Fibroblast of skin of back (primary cell): ENCODE measurements at regions not wholly inside any gene's neighbourhood (a gene's known extent, or its start where the extent isn't known, plus 50 kb on each side); places are given as distances from the start of the nearest gene placed in this dataset.
A peak's percentile ranks its signal among the peaks of the same experiment; 100 is the strongest.

ENCODE experiments used
- DNase-seq: peaks from one replicate; pipeline ENCODE4 v3.0.0-alpha.2; 2013

DNA sequence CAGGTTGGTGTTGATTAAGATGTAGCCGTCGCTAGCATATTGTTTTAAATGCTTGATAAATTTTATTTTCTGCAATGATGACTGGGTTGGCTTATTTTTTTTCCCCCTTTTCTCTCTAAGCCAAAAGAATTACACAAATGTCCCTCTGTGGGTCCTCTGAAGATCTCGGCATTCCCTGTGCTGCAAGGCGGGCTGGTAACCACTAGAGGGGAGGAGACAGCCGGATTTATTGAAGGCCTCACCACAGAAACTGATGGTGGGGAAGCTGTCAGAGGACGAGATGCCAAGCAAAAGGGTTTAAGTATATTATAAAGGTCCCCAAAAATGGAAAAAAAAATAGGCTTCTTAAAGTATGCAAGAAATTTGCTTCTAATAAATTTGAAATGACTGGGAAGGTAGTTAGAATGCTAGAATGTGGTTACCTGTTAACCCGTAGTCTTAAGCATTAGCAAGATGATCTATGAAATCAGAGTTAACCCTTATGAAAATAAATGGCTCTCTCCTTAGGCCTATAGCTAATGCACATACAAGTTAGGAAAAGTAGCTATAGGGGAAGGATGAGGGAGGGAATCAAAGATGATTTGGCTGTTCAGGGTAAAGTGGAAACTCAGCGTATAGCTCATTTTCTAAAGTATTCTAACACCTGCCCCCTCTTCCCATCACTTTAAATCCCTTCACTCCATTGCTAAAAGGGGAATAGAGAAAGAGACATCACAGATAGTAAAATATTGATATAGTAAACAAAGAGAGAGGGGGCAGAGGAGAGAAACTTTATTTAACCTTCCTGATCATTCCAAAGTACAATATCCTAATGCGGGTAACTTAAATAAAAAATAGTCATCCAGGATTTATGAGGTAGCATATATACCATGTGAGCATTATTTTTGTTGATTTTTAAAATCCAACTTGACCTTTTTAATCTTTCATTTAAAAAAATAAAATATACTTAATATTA, 894.5 kb upstream of the POU3F3 start:
- peak; percentile 51 for DNase-seq

DNA sequence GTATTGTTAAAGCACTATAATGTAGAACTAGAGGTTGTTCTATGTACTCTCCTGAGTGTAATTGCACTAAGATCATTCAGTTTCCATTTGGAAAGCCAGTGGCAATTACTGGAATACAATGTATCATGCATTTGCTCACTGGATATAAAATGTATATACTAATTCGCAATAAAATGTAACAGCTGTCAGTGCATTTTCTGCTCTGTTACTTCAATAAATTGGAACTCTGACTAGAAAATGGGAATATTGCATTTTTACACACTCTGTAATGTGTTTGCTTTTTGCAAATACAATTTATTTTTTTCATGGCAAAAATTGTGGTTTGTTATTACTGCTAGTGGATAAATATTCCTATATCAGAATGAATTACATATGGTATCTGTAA, 893.8 kb upstream of the POU3F3 start:
- DNase-seq = no peak

DNA sequence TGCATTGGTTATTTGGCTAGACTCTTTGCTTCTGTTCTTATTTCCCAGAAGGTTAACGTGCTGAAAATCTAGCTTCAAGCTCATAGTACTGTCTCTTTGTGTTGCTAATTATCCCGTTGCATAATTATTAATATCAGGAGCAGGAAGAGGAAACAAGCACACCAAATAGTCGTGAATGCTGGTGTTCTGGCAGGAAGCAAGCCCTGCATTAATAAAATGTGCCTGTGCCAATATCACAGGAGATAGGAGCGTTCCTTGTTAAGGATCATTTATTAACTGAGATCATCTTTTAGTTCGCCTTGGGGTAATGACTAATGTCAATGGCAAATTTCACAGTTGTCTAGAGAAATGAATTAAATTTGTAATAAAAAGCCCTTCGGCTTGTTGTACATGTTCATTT, 893.0 kb upstream of the POU3F3 start:
- no peak for DNase-seq

DNA sequence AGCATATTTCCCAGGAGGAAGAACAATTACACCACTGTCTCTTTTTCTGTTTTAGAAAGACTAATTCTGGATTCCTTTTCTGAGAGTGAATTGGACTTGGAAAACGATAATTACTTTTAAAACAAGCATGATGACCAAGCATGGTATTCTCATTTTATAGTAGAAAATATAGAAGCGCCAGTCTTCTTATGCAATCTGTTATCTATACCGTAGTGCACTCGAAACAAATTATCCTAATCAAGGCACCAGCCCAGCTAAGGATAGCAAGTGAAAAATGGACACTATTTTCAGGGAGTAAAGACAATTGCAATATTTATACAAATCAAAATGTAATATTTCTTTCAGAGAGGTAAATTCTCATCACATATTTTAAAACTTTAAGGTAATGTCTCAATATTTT, 892.1 kb upstream of the POU3F3 start:
- no peak for DNase-seq

DNA sequence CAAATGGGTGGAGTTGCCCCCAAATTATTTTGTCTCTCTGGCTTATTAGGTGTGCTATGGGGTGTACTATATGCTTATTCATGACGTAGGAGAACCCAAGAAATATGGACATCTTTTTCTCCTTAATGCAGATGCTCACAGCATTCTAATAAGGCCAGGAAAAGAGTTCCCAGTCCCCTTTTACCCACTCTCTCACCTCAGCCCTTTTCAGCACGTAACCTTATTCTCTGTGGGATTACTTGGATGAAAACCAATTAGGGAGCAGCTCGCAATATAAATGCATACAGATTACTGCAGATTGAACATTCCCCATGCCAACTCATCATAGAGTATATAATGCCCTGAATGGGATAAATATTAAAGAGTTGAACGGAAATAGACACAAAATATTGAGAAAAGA, 891.2 kb upstream of the POU3F3 start:
- DNase-seq = no peak

DNA sequence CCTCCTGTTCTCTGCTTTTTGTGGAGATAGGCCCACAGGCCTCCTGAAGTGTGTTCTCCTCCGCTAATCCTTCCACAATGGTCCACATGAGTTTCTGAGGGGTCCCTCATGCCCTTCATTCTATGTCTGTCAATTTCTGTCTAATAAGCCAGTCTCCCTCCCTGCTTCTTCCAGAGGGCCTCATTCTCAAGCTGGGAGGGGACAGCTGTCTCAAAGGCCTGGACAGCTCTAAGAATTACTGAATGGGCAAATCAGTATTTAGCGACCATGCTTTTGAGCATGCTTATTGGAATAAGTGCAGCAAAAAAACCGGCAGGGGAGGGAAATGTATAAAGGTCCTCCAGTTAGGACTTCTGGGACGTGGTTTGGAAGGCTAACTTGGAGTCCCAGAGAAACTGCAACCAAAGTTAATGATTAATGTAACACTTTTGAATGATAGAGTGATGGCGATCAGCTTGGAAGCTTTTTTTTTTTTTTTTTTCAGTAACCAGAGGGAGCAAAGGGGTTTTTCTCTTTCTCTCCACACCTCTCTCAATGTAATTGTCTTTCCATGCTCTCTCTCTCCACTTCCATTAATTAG, 890.7 kb upstream of the POU3F3 start:
- no peak for DNase-seq

DNA sequence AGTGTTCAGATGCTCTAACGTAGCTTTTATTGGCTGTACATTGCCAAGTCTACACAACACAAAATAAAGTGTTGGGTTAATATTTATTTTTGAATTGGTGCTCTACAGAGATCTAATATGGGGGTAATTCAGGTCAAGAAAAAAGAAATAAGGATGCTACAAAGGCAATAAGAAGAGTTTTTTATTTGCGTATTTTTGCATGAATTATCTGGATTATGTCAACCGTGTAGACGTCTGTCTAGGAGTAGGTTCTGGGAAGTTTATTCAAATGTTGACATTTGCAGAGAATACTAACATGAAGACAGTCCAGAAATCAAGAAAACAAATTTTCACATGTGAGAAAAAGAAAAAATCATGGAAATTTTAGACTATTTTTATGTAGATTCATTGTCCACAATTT, 876.7 kb upstream of the POU3F3 start:
- no peak for DNase-seq

DNA sequence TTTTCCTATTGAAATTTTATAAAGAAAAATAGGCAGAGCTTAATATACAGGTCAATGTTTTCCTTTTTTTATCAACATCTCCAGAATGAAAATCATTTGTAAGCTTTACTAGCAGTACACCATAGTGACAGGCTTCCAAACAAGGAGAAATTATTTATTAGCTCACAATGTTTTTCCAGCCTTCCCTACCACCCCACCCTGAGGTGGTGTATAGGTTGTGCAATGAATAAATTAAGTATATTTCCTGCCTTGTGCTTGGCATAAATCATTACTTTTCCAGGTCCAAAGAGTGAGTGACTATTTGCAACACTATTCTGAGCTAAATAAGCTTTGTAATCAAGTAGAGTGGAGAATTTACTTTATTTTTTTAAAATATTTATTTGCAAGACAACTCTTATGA, 876.2 kb upstream of the POU3F3 start:
- no peak for DNase-seq

DNA sequence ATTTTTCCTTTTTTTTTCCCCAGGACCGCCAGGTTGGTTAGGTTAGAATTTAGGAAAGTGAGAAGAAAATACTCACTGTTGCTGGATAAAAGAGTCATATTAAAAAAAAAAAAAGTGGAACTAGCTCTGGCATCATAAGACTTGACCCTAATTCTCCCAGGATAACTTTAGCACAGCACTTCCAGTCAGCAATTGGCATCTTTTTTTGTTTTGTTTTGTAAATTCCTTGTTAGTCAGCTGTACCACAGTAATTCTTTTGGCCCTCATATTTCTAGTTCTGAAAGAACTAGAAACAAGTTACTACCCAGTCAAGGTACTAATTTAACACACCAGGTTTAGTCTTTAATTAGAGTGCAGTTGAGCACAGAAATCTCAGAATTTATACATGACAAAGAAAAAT, 873.5 kb upstream of the POU3F3 start:
- DNase-seq = no peak

DNA sequence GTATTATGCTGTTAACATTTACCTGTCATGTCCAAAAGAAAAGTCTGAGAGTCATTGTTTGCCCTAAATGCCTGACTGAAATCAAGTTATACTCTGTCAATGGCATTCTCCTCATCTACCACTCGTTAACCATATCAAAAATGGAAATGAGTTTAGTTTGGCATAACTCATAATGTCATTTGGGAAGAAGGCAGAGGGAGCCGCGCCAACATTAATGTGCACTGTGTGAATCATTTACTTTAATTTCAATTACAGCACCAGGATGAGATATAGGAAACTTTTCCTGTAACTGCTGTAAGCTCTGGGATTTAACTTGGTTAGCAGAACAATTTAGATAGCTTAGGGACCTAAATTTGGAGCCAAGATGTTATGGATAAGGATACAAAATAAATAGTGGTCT, 871.2 kb upstream of the POU3F3 start:
- no peak for DNase-seq

DNA sequence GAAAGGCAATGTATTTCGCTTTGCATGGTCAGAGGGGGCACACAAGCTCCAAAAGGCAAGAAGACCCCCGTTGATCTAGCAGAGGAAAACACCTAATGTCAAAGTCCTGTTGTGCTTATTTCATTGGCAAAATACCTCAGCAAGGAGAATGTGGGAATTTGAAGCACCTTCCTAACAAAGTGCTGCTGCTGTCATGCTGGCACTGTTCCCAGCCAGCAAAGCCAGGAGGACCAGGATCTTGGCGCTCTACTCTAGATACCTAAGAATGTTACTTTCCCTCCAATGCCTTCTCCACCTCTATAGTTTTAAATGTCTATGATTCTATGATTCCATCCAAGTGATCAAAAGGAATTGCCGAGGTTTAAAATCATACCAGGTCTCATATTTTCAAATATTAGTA, 867.9 kb upstream of the POU3F3 start:
- no peak for DNase-seq

DNA sequence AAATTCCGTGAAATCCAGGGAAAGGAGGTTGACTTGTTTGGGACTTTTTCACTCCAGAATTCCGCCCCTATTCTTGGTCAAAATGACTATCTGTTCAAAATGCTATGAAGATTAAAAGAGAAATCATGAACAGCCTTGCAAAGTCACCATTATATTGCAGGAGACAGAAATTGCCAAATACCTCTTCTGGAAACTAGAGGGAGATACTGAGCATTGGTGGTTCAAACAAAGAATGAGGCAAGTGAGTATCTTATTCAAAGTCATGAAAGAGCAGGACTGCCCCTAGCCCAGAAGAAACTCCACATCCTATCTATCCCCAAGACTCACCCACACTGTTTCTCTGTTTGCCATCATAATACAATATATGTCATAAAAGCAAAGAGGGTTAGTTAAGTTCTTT, 862.3 kb upstream of the POU3F3 start:
- DNase-seq = no peak

DNA sequence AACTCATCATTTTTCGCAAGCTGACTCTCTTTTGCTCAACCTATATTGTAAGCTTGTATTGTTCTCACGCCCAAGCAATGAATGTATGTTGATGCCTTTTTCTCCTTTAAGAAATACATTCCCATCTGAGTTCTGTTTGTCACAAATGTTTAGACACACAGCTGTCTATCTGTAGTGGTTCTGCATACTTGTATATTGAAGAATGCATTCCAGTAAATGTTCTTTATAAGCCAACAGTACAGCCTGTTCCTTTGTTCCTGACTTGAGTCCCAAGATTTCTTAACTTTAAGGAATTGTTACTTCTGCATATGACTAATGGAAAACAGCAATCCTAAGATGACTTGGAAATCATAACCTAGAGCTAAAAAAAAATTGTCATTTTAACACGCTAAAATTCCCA, 849.1 kb upstream of the POU3F3 start:
- peak; percentile 13 for DNase-seq

DNA sequence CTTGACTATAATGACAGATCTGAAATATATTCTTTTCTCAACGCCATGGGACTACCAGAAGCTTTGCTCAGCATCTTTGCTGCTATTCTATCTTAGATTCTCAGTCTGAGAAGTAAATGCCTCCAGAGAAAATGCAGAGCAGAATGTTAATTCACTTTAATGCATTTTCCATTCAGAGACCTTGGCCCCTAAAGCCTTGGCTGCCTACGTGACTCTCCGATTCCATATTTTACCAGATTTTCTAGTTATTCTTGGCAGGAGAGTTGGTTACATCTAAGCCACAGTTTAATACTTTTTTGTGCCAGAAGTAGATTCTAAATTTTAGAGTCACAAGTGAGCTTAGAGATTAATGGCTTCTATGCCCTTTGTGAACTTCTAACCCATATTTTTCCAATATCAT, 837.1 kb upstream of the POU3F3 start:
- DNase-seq = no peak

DNA sequence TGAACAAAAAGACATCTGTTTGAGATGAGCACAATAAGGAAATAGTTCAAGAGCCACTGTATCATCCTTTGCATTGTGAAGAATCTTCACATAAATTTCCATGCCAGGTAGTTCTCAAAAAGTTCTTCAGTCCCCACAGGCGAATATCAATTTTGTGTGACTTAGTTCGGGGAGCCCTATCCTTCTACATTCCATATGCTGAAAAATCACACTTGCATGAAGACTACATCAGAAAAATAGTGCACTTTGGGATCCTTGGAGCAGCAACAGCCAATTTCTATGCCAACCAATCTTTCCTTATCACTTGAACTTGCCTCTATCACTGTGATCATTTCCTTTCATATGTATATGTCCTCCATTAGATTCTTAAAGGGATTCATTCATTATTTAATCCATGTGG, 830.6 kb upstream of the POU3F3 start:
- no peak for DNase-seq

DNA sequence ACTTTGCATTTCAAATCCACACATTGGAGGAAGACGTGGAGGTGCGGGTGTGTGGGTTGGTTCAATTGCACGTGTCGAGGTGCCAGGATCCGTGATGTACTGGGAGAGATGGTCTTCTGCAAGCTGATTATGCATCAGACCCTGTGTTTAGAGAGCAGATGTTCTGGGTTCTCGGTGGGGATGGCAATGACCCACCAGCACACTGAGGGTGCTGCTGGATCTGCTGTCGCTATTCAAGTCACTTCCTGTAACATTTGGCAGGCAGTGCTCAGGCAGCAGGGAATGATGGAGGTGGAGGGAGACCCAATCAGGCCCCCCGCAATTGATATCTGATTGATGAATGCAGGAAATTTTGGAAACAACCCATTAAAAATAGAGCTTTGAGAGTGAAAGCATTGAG, 830.1 kb upstream of the POU3F3 start:
- DNase-seq = no peak

DNA sequence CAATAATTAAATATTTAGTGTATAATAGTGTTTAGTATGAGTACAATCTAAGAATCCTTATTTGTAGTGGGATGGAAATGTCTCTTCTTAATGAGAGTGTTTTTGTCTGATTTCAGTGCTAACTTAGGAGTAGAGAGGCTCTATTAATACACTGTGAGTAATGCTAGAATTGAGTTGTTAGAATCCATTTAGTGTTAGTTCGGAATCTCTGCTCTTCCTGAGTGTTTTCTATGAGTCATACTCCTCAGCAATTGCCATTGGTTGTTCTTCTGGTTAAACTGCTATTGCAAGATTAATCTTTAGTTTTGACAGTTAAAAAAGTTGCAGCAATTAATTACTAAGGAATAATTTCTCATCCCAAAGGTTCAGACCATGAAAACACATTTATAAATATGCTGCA, 828.6 kb upstream of the POU3F3 start:
- peak; percentile 58 for DNase-seq

DNA sequence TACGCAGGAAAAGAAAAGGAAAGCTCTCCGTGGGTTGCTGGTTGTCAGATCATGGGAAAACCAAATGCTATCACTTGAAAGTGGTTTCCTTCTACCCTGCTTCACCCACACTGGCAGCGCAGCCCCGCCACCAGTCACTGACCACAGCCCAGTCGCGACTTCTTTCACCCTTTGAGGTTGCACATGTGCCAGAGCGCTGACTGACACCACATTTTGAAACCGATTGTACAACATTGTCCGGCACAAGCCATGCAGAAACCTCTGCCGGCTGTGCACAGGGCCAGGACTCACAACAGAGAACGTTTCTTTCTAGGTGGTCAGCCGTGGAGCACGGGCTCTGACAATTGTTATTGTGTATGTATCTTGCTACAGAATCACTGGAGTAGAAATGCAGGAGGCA, 827.2 kb upstream of the POU3F3 start:
- DNase-seq = no peak

DNA sequence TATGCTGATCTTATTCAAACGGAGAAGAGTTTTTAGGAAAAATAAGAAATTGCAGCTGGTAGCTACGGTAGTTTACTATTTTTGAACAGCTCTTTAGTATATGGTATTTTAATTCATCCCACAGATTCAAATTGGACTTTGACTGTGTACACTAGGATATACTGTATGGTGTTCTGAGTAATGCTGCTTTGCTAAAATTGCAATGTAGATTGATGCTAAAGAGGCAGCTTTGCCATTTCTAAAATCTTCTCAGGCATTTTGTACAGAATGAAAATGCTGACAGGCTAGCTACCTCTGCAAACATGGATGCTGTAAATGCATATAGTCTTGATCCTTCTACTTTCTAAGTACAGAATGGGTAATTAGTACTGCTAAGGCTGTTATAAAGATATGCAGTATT, 826.6 kb upstream of the POU3F3 start:
- no peak for DNase-seq

DNA sequence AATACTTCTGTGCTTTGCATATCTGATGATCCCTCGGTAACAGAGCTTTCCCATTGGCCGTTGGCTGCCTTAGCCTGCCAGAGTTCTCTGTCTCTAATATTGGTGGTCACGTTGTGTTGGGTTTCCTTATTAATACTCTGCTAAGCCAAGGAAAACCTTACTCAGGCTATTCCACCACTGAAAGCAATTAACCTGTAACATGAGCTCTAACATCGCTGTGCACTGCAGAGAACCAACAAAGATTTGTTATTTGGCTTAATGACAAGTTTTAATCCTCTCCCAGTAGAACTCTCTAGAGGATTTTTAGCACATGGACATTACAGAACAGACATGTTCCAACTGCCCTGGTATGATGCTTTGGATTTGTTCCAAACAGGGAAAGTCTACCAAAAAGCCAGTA, 825.9 kb upstream of the POU3F3 start:
- no peak for DNase-seq

DNA sequence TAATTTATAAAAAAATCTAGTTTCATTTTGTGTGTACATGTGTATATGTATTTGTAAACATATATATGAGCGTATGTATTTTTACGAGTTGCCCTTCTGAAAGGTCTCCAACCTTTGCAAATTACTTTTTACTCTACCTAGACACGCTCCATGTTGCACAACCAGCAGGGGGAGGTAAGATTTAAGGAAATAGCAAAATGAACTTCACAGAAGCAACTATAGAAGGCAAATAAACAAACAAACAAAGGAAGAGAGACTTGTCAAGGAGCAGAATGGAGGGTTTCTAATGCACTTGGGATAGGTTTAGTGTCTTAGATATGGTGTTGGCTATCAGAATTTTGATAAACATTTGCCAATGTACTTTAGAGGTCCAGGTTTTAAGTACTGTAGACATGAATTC, 820.5 kb upstream of the POU3F3 start:
- no peak for DNase-seq

DNA sequence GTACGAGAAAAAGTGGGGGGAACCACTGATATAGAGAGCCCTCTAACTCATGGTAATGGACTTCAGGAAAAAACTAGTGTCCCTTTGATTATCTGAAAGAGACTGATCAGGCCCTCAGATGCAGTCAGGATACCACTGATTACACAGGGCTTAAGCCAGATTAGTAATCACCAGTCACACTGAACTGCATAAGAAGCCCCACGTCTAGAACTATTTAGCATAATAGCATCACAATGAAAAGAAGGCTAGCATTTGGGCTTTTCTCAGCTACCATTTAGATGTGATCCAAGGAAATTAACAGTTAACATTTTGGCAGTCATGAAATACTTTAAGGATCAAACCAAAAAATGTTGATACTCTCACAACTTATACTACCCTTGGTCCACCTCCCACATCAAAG, 813.1 kb upstream of the POU3F3 start:
- DNase-seq = no peak

DNA sequence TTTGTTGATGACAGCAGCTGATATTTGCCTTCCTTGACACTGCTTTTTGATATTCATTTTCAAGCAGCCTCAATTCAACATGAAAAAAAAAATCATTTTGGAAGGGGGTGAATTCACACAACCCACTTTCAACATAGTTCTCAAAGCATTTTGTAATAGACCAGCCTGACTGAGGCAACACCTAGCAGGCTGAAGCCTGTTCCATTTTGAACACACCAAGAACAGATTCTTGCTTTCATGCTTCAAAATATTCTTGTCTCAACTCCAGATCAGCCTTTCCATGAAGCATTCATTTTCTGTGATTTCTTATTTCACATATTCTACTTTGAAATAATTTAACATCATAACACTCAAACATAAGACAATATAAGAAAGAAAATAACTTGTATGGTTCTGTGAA, 812.6 kb upstream of the POU3F3 start:
- DNase-seq = no peak

DNA sequence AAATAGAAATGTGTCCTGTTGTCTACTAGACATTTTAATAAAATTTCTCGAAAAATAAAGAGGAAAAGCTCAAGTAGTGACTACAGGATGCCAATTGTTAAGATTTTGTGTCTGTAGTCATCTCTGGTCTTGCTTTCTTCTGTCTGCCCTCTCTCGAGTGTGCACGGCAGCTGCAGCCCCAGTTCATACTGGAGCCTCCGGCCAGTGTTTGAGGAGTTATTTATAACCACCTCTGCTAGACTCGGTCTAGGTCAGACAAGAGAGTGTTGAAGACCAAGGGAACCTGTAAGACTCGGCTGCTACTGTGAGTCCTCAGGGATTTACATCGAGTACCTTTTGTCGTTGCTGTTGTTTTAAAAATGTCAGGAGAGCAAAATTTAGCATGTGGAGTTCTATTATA, 810.1 kb upstream of the POU3F3 start:
- DNase-seq = no peak

DNA sequence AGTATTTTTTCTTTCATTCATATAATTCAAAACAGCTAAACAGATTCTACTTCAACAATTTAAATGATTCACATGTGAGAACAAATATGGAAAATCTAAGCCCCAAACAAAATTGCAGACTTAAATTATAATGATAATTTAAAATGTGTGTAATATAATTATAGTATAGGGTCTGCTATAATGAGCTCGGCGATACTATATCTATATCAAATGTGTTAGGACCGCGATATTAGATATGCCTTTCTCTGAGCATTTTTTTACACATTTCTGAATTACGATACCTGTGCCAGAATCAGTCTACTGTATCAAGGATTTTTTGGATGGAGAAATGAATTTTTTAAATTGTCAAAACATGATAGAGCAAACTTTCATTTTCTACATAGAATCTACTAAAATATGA, 808.8 kb upstream of the POU3F3 start:
- no peak for DNase-seq
